SU-DHL-6 (cell line): ENCODE measurements at regions not wholly inside any gene's neighbourhood (a gene's known extent, or its start where the extent isn't known, plus 50 kb on each side); places are given as distances from the start of the nearest gene placed in this dataset.

Source experiments
- EZH2phosphoT487 ChIP-seq: fragments of 200-600 bp; sonication (generic), shearing (Covaris generic); conservative IDR thresholded peaks from 2 replicates; pipeline ENCODE4 v1.6.1; 2018; ENCODE audit warnings: mild to moderate bottlenecking, antibody characterized with exemption, low read length, moderate library complexity, mixed read lengths
- TF ChIP-seq, protein P1 (sequence below): fragments of 200-600 bp; sonication (generic); IDR thresholded peaks from one replicate; pipeline ENCODE4 v1.5.1; 2017; ENCODE audit warnings: antibody characterized with exemption, mild to moderate bottlenecking, low read length, moderate library complexity; ENCODE audit not compliant: insufficient read depth, poor library complexity, severe bottlenecking

DNA sequence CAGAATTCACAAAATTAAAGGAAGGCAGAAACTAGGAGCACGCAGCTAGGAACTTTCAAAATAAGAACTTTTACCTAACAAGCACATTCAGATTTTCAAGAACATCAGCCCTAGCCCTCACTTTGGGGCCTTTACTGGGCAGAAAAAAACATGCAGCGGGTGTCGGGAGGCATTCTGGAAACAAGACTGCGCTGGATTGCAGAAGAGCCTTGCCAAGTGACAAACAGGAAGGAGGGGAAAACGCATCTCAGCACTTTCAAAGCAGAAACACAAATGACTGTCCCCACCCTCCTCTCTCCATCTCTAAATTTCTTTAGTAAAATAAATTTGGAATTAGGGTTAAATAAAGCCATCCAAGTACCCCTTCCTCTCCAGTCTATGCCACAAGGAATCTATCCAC lies 74.6 kb upstream of the RREB1 start:
- TF ChIP-seq, protein P1, sequence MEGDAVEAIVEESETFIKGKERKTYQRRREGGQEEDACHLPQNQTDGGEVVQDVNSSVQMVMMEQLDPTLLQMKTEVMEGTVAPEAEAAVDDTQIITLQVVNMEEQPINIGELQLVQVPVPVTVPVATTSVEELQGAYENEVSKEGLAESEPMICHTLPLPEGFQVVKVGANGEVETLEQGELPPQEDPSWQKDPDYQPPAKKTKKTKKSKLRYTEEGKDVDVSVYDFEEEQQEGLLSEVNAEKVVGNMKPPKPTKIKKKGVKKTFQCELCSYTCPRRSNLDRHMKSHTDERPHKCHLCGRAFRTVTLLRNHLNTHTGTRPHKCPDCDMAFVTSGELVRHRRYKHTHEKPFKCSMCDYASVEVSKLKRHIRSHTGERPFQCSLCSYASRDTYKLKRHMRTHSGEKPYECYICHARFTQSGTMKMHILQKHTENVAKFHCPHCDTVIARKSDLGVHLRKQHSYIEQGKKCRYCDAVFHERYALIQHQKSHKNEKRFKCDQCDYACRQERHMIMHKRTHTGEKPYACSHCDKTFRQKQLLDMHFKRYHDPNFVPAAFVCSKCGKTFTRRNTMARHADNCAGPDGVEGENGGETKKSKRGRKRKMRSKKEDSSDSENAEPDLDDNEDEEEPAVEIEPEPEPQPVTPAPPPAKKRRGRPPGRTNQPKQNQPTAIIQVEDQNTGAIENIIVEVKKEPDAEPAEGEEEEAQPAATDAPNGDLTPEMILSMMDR, result no peak
- TF ChIP-seq EZH2phosphoT487, result no peak
